ENCODE measurements at regions not wholly inside any gene's neighbourhood (a gene's known extent, or its start where the extent isn't known, plus 50 kb on each side); places are given as distances from the start of the nearest gene placed in this dataset.

GRCh38 chrX:144006811-144007210 lies 122.9 kb downstream of the UBE2NL start:
- TF ChIP-seq CTCF (IDR thresholded peaks at IDR 0.05) (no peak), POLR2AphosphoS5 (IDR thresholded peaks at IDR 0.05; ENCODE audit: low read depth, low read length) (no peak), REST (IDR thresholded peaks at IDR 0.05; ENCODE audit: insufficient read depth in 1 of 2, low read depth in 2 of 2, low read length in 1 of 2) (no peak), TCF7L2 (IDR thresholded peaks at IDR 0.05; ENCODE audit: low read depth, low read length) (no peak), SIN3A (IDR thresholded peaks at IDR 0.05; ENCODE audit: borderline replicate concordance, insufficient read depth, low read depth, low read length) (no peak)

All from Panc1 (cell line).